Upper lobe of right lung (tissue), 1 donor: ENCODE measurements at regions not wholly inside any gene's neighbourhood (a gene's known extent, or its start where the extent isn't known, plus 50 kb on each side); places are given as distances from the start of the nearest gene placed in this dataset.

Experiments used
- ATAC-seq: fragments of 200-7000 bp; cut with Tn5 transposase; one replicate; pipeline ENCODE4 v1.9.1; 2020; ENCODE audit warnings: mild to moderate bottlenecking, moderate library complexity
- DNase-seq: peaks from one replicate; pipeline ENCODE4 v3.0.0-alpha.2; 2020
- H3K27ac ChIP-seq: fragments of 200-600 bp; one replicate; pipeline ENCODE4 v1.8.0; 2022
- H3K27me3 ChIP-seq: fragments of 200-600 bp; one replicate; pipeline ENCODE4 v1.8.0; 2022; ENCODE audit warnings: mild to moderate bottlenecking
- H3K36me3 ChIP-seq: fragments of 200-600 bp; one replicate; pipeline ENCODE4 v1.8.0; 2022
- H3K4me1 ChIP-seq: fragments of 200-600 bp; one replicate; pipeline ENCODE4 v1.8.0; 2022
- H3K4me3 ChIP-seq: fragments of 200-600 bp; one replicate; pipeline ENCODE4 v1.8.0; 2022; ENCODE audit warnings: mild to moderate bottlenecking
- H3K9me3 ChIP-seq: fragments of 200-600 bp; one replicate; pipeline ENCODE4 v1.8.0; 2022
- intact Hi-C: fragments of 100-400 bp; cut with DNase I; formaldehyde crosslinking; loops from one replicate; pipeline ENCODE4 v1.11.0; 2022
- TF ChIP-seq, protein P1 (sequence below): fragments of 200-600 bp; IDR thresholded peaks from one replicate; pipeline ENCODE4 v1.8.0; 2022; ENCODE audit warnings: antibody characterized with exemption
- donor health status: DM: no; HTN: yes; CAD: no; lungs with severe emphysema.

DNA sequence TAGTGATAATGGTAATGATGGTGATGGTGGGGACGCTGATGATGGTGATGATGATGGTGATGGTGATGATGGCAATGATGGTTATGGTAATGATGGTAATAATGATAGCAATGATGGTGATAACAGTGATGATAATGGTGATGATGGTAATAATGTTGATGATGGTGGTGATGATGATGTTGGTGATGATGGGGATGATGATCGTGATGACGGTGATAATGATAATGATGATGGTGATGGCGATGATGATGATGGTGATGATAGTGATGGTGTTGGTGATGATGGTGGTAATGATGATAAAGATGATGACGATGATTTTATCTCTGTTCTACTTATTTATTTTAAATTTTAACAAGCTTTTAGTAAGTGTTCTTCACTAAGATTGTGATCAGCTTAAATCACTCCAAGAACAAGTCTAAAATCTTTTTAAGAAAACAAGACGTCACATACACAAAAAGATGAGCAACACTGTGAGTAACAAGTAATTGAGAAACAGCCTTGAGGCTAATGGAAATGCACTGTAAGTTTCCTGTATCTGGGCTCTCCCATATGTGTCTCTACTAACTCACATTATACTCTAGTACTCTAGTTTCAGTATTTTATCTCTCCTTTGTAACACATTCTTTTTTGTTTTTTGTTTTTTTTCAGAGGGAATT, 480.2 kb upstream of the PRKX start:
- intact Hi-C loops, result no loop called here

GRCh38 chrX:4186331-4186730, 472.9 kb upstream of the PRKX start:
- H3K4me1 ChIP-seq, result no peaks in the 10 kb centered on the region
- H3K36me3 ChIP-seq, result no peaks in the 10 kb centered on the region
- intact Hi-C loops, result no loop called here
- H3K4me3 ChIP-seq, result no peak overlapping the region
- TF ChIP-seq, protein P1, sequence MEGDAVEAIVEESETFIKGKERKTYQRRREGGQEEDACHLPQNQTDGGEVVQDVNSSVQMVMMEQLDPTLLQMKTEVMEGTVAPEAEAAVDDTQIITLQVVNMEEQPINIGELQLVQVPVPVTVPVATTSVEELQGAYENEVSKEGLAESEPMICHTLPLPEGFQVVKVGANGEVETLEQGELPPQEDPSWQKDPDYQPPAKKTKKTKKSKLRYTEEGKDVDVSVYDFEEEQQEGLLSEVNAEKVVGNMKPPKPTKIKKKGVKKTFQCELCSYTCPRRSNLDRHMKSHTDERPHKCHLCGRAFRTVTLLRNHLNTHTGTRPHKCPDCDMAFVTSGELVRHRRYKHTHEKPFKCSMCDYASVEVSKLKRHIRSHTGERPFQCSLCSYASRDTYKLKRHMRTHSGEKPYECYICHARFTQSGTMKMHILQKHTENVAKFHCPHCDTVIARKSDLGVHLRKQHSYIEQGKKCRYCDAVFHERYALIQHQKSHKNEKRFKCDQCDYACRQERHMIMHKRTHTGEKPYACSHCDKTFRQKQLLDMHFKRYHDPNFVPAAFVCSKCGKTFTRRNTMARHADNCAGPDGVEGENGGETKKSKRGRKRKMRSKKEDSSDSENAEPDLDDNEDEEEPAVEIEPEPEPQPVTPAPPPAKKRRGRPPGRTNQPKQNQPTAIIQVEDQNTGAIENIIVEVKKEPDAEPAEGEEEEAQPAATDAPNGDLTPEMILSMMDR, result no peak
- no peak overlapping the region for H3K27ac ChIP-seq
- ATAC-seq (no peak), DNase-seq (no peak)
- no peaks in the 10 kb centered on the region for H3K9me3 ChIP-seq
- no peaks in the 10 kb centered on the region for H3K27me3 ChIP-seq

More for the DNA sequence above, 480.2 kb upstream of the PRKX start:
- Histone ChIP-seq H3K36me3 (no peaks in the 10 kb centered on the region), H3K27ac (no peak overlapping the region), H3K9me3 (no peaks in the 10 kb centered on the region), H3K4me1 (no peaks in the 10 kb centered on the region), H3K4me3 (no peak overlapping the region), H3K27me3 (no peaks in the 10 kb centered on the region)
- ATAC-seq (no peak), DNase-seq (no peak)
- TF ChIP-seq, protein P1, result no peak

DNA sequence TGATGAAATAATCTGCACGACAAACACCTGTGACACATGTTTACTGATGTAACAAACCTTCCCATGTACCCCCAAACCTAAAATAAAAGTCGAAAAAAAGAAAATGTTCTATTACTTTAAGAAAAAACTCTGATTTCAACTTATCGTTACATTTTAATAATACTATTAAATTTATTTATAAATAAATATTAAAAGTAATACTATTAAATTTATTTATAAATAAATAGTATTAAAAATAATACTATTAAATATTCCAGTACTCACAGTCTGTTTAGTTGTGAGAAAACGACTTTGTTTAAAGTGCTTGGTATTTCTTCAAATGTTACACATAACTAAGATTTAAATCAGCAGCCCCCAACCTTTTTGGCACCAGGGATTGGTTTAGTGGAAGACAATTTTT, 471.6 kb upstream of the PRKX start:
- no peak for DNase-seq
- no peak overlapping the region for H3K4me3 ChIP-seq
- H3K27me3 ChIP-seq, result no peaks in the 10 kb centered on the region
- no peak overlapping the region for H3K27ac ChIP-seq
- ATAC-seq, result no peak
- intact Hi-C loops, result no loop called here
- H3K36me3 ChIP-seq, result no peaks in the 10 kb centered on the region
- H3K4me1 ChIP-seq, result no peaks in the 10 kb centered on the region
- TF ChIP-seq, protein P1, result no peak
- H3K9me3 ChIP-seq, result no peaks in the 10 kb centered on the region

DNA sequence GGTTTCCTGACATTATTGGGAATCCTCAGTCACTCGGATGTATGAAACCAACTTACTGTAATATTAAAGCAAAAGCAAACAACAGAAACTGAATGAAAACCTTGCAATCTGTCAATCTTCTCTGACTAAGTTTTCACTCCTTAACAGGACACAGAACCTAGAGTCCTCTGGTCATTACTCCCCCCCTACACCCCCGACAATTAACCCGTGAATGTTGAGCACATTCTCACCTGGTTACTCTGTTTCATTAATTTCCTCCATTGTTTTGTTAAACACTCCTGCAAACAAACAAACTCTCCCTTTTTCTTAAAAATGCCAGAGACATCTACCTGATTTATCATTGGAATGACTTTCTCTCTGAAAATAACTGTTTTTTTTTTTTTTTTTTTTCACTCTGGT, 469.0 kb upstream of the PRKX start:
- Histone ChIP-seq H3K36me3 (no peaks in the 10 kb centered on the region), H3K9me3 (no peaks in the 10 kb centered on the region), H3K4me1 (no peaks in the 10 kb centered on the region), H3K4me3 (no peak overlapping the region), H3K27ac (no peak overlapping the region), H3K27me3 (no peaks in the 10 kb centered on the region)
- intact Hi-C loops, result no loop called here
- ATAC-seq (no peak), DNase-seq (no peak)
- TF ChIP-seq, protein P1, result no peak

- DNase-seq (no peak), ATAC-seq (no peak)
- H3K4me1 ChIP-seq, result no peaks in the 10 kb centered on the region
- H3K36me3 ChIP-seq, result no peaks in the 10 kb centered on the region
- no peak overlapping the region for H3K27ac ChIP-seq
- no peaks in the 10 kb centered on the region for H3K9me3 ChIP-seq
- intact Hi-C loops, result no loop called here
- TF ChIP-seq, protein P1, result no peak
- no peaks in the 10 kb centered on the region for H3K27me3 ChIP-seq
- H3K4me3 ChIP-seq, result no peak overlapping the region
Measured at GRCh38 chrX:4181782-4182407, 468.4 kb upstream of the PRKX start.
